OCI-LY7 (cell line): ENCODE measurements at regions not wholly inside any gene's neighbourhood (a gene's known extent, or its start where the extent isn't known, plus 50 kb on each side); places are given as distances from the start of the nearest gene placed in this dataset.

Experiments
- BruUV-seq: library from RNA; stranded (reverse); fragments of 400-500 nt; replicated peaks from 2 replicates; lab custom pipeline; 2021; lab: Mats Ljungman, UMichigan
- CTCF ChIA-PET: fragments of 300-600 bp; sonication (Branson Sonifier 250); formaldehyde crosslinking; loops from one replicate; lab custom pipeline; 2022; ENCODE audit warnings: antibody characterized with exemption; ENCODE audit not compliant: unreplicated experiment; lab: Charles Lee
- POLR2A ChIA-PET: fragments of 300-600 bp; sonication (Branson Sonifier 250); formaldehyde crosslinking; loops from one replicate; lab custom pipeline; 2022; ENCODE audit warnings: antibody characterized with exemption; lab: Charles Lee
- DNase-seq: peaks from one replicate; pipeline ENCODE4 v3.0.0-alpha.2; 2015; ENCODE audit warnings: low spot score
- H2AFZ ChIP-seq: fragments of 200-600 bp; sonication (generic), shearing (Covaris generic); 2 replicates; pipeline ENCODE4 v1.6.1; 2014; ENCODE audit warnings: mild to moderate bottlenecking, antibody characterized with exemption, low read length, moderate library complexity
- H3K27ac ChIP-seq: fragments of 200-600 bp; sonication (generic); 2 replicates; pipeline ENCODE4 v1.5.1; 2014; ENCODE audit warnings: mixed run types, low read depth, mild to moderate bottlenecking, moderate library complexity, low read length, inconsistent platforms; ENCODE audit not compliant: poor library complexity, severe bottlenecking
- H3K36me3 ChIP-seq: fragments of 200-600 bp; sonication (generic); 2 replicates; pipeline ENCODE4 v1.6.1; 2014; ENCODE audit warnings: mild to moderate bottlenecking, antibody characterized with exemption, low read length, moderate library complexity, mixed read lengths; ENCODE audit not compliant: insufficient read depth
- H3K4me1 ChIP-seq: fragments of 200-600 bp; sonication (generic); 2 replicates; pipeline ENCODE4 v1.5.1; 2014; ENCODE audit warnings: mild to moderate bottlenecking, low read length; ENCODE audit not compliant: insufficient read depth, poor library complexity, severe bottlenecking
- H3K4me2 ChIP-seq: fragments of 200-600 bp; sonication (generic); 2 replicates; pipeline ENCODE4 v1.6.1; 2014; ENCODE audit warnings: mild to moderate bottlenecking, low read length
- H3K4me3 ChIP-seq: fragments of 200-600 bp; sonication (generic); 2 replicates; pipeline ENCODE4 v1.5.1; 2014; ENCODE audit warnings: mild to moderate bottlenecking, low read depth, low read length; ENCODE audit not compliant: poor library complexity, severe bottlenecking
- H3K79me2 ChIP-seq: fragments of 200-600 bp; sonication (generic); 2 replicates; pipeline ENCODE4 v1.6.1; 2016; ENCODE audit warnings: low read depth, mild to moderate bottlenecking, low read length, moderate library complexity, mixed read lengths; ENCODE audit not compliant: insufficient read depth
- H3K9me2 ChIP-seq: fragments of 200-600 bp; sonication (generic); 2 replicates; pipeline ENCODE4 v1.6.1; 2016; ENCODE audit warnings: mild to moderate bottlenecking, low read length, mixed read lengths; ENCODE audit not compliant: insufficient read depth
- H3K9me3 ChIP-seq: fragments of 200-600 bp; sonication (generic); 2 replicates; pipeline ENCODE4 v1.6.1; 2014; ENCODE audit warnings: mild to moderate bottlenecking, mixed run types, low read length, mixed read lengths
- H4K20me1 ChIP-seq: fragments of 200-600 bp; sonication (generic); 2 replicates; pipeline ENCODE4 v1.6.1; 2014; ENCODE audit warnings: mild to moderate bottlenecking, antibody characterized with exemption, low read length, moderate library complexity, mixed read lengths; ENCODE audit not compliant: insufficient read depth
- EZH2phosphoT487 ChIP-seq: fragments of 200-600 bp; sonication (generic); IDR thresholded peaks from 2 replicates; pipeline ENCODE4 v1.6.1; 2018; ENCODE audit warnings: low read depth, borderline replicate concordance, mild to moderate bottlenecking, mixed run types, antibody characterized with exemption, low read length, moderate library complexity, mixed read lengths
- intact Hi-C: fragments of 100-400 bp; cut with micrococcal nuclease; formaldehyde crosslinking; loops from one replicate; pipeline ENCODE4 v1.10.0; 2022; ENCODE audit not compliant: unreplicated experiment
- TF ChIP-seq, protein P1 (sequence below): fragments of 200-600 bp; sonication (generic); conservative IDR thresholded peaks from 2 replicates; pipeline ENCODE4 v1.5.1; 2014; ENCODE audit warnings: mild to moderate bottlenecking, antibody characterized with exemption, low read length, moderate library complexity, mixed read lengths

GRCh38 chr4:89572224-89572858, 264.6 kb downstream of the SNCA start:
- no peaks in the 10 kb centered on the region for H3K4me1 ChIP-seq
- no peaks in the 10 kb centered on the region for H3K9me2 ChIP-seq
- intact Hi-C loops: no loop called here
- no peaks in the 10 kb centered on the region for H3K79me2 ChIP-seq
- no peaks in the 10 kb centered on the region for H3K36me3 ChIP-seq
- ChIA-PET POLR2A (interaction anchor here (0.7 to 0.9 kb wide), 2 partner anchors 9 to 564 kb away, joined by 3 read pairs; no protein-coding TSS in a partner anchor), CTCF (no interaction called here)
- H3K27ac ChIP-seq: no peak overlapping the region
- H3K9me3 ChIP-seq: no peaks in the 10 kb centered on the region
- H3K4me3 ChIP-seq: no peak overlapping the region
- H4K20me1 ChIP-seq: no peaks in the 10 kb centered on the region
- no peak for DNase-seq
- H3K4me2 ChIP-seq: no peak overlapping the region
- BruUV-seq: no TSS peak
- TF ChIP-seq EZH2phosphoT487: no peak
- TF ChIP-seq, protein P1, sequence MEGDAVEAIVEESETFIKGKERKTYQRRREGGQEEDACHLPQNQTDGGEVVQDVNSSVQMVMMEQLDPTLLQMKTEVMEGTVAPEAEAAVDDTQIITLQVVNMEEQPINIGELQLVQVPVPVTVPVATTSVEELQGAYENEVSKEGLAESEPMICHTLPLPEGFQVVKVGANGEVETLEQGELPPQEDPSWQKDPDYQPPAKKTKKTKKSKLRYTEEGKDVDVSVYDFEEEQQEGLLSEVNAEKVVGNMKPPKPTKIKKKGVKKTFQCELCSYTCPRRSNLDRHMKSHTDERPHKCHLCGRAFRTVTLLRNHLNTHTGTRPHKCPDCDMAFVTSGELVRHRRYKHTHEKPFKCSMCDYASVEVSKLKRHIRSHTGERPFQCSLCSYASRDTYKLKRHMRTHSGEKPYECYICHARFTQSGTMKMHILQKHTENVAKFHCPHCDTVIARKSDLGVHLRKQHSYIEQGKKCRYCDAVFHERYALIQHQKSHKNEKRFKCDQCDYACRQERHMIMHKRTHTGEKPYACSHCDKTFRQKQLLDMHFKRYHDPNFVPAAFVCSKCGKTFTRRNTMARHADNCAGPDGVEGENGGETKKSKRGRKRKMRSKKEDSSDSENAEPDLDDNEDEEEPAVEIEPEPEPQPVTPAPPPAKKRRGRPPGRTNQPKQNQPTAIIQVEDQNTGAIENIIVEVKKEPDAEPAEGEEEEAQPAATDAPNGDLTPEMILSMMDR: no peak
- no peak overlapping the region for H2AFZ ChIP-seq

GRCh38 chr4:89570931-89571330, 263.3 kb upstream of the GPRIN3 start:
- Histone ChIP-seq H3K4me2 (no peak overlapping the region), H3K4me1 (no peaks in the 10 kb centered on the region), H2AFZ (no peak overlapping the region), H3K36me3 (no peaks in the 10 kb centered on the region), H4K20me1 (no peaks in the 10 kb centered on the region), H3K4me3 (no peak overlapping the region), H3K27ac (no peak overlapping the region), H3K79me2 (no peaks in the 10 kb centered on the region), H3K9me2 (no peaks in the 10 kb centered on the region), H3K9me3 (no peaks in the 10 kb centered on the region)
- CTCF ChIA-PET: no interaction called here
- intact Hi-C loops: no loop called here
- no TSS peak for BruUV-seq
- TF ChIP-seq, protein P1: no peak
- TF ChIP-seq EZH2phosphoT487: no peak
- DNase-seq: no peak
- POLR2A ChIA-PET: no interaction called here

DNA sequence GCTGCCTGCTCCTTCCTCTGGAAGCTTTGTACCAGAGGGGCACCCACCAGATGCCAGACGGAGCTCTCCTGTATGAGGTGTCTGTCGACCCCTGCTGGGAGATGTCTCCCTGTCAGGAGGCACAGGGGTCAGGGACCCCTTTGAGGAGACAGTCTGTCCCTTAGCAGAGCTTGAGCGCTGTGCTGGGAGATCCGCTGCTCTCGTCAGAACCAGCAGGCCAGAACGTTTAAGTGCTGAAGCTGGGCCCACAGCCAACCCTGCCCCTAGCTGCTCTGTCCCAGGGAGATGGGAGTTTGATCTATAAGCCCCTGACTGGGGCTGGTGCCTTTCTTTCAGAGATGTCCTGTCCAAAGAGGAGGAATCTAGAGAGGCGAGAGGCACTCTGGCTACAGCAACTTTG, 260.3 kb upstream of the GPRIN3 start:
- H3K4me2 ChIP-seq: no peak overlapping the region
- no peak overlapping the region for H3K27ac ChIP-seq
- no peaks in the 10 kb centered on the region for H3K36me3 ChIP-seq
- H3K4me1 ChIP-seq: no peaks in the 10 kb centered on the region
- H4K20me1 ChIP-seq: no peaks in the 10 kb centered on the region
- H2AFZ ChIP-seq: no peak overlapping the region
- H3K9me2 ChIP-seq: no peaks in the 10 kb centered on the region
- ChIA-PET POLR2A (no interaction called here), CTCF (no interaction called here)
- DNase-seq: no peak
- intact Hi-C loops: loop anchor here (10.0 kb wide), 1 partner anchor 343 kb away; no protein-coding TSS in a partner anchor
- no TSS peak for BruUV-seq
- TF ChIP-seq EZH2phosphoT487: no peak
- TF ChIP-seq, protein P1: no peak
- no peak overlapping the region for H3K4me3 ChIP-seq
- H3K79me2 ChIP-seq: no peaks in the 10 kb centered on the region
- no peaks in the 10 kb centered on the region for H3K9me3 ChIP-seq
